Right ventricle myocardium inferior (tissue), 1 donor: ENCODE measurements at regions not wholly inside any gene's neighbourhood (a gene's known extent, or its start where the extent isn't known, plus 50 kb on each side); places are given as distances from the start of the nearest gene placed in this dataset.

Source experiments
- ATAC-seq: fragments of 200-7000 bp; cut with Tn5 transposase; one replicate; pipeline ENCODE4 v1.9.1; 2020; ENCODE audit warnings: mild to moderate bottlenecking, moderate library complexity
- DNase-seq: peaks from one replicate; pipeline ENCODE4 v3.0.0; 2021; ENCODE audit errors: missing footprints
- intact Hi-C: fragments of 100-400 bp; cut with DNase I; formaldehyde crosslinking; loops from one replicate; pipeline ENCODE4 v1.11.0; 2022
- donor health status: DM: no; HTN: yes; CAD: no; lungs with severe emphysema.

DNA sequence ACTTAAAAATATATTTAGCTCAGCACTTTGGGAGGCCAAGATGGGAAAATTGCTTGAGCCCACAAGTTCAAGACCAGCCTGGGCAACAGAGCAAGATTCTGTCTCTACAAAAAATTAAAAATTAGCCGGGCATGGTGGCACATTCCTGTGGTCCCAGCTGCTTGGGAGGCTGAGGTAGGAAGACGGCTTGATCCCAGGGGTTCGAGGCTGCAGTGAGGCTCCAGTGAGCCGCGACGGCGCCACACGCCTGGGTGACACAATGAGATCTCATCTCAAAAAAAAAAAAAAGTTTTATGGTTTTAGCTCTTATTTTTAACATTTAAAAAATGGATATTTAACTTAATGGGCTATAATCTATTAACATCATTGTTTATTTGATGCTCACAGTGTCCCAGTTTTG is 97.2 kb upstream of the RIPOR2 start:
- intact Hi-C loops: no loop called here
- DNase-seq (no peak), ATAC-seq (no peak)

DNA sequence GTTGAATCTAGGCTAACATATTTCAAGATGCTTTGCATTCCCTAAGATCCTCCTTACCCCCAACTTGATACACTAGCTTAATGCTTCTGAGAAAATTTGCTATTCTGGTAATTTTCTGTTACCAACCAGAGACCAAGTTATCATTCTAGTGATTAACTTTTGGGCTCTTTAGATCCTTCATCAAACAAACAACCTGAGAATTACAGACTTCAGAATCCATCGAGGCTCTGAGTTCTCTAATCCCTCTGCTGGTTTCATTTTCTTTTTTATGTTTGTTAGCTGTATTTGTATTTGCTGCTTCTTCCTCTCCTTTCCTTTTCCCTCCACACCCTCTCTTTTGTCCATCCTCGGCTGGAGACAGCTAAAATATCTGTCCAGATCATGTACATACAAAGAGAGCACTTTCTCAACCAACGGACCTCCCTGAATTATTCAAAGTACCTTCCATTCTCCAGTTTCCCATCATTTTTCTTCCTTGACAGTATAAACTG is 98.7 kb upstream of the RIPOR2 start:
- DNase-seq (no peak), ATAC-seq (no peak)
- intact Hi-C loops: no loop called here

DNA sequence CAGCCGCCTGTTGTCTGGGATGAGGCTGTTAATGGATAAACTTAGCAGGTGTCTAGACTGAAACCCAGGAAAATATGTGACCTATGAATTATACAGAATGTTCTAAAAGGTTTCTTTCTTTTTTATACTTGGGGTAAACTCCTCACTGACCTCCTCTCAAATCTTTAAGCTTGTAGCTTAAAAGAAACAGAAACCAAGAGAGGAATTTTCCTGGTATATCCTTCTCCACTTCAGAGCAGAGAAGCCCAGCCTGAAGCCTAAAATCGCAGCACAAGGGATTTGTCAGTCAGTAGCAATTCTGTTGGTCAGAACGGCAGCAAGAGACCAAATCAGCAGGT is 99.4 kb upstream of the RIPOR2 start:
- no peak for DNase-seq
- no peak for ATAC-seq
- intact Hi-C loops: no loop called here

DNA sequence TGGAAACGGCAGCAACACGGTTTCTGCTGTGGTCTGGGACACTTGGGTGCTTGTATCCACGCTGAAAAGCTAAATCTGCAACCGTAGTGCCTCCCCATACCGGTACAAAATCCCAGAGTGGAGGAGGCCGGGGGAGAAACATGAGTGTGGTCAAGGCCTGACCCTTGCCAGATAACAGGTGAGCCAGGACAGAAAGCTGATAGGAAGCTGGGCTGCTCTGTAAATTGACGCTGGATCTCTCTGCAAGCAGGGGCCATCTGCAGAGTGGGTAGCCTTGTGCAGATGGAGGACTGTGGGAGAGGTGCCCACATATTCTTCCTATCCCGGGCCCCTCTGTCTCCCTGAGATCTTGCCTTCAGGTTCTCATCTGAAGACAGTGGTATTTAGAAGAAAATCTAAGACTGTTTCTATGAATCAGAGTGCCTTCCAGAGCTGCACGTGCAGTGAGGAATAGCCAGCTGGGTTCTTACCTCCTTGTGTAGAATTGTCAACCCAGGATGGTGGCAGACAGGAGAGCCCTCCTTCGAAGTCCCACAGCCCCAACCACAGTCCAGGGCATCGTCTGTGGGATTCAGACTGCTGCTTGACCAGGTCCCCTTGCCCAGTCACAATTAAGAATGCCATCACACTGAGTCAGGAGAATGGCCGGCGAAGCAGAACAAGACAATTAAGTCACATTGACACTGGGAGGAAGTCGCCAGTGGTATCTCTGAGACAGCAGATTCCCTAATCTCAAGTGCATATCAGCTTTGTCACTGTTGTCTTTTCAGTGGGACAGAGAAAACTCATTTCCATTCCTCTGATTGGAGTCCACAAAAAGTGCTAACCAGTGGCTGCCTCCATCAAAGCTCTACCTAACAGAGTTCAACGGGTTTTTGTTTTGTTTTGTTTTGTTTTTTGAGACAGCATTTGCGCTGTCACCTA is 100.0 kb upstream of the RIPOR2 start:
- DNase-seq (no peak), ATAC-seq (peak; percentile 20)
- intact Hi-C loops: no loop called here

DNA sequence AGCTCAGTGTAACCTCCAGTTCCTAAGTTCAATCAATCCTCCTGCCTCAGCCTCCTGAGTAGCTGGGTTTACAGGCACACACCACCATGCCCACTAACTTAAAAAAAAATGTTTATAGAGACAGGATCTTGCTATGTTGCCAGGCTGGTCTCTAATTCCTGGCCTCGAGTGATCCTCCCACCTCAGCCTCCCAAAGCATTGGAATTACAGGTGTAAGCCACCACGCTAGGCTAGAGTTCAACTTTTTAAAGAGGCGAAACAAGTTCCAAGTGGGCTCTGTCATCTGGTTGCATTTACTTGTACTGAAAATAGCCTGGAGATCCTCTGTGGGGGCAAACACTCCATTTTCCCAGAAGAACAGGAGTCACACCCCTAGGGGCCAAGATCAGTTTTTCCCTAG is 100.7 kb upstream of the RIPOR2 start:
- ATAC-seq (no peak), DNase-seq (no peak)
- intact Hi-C loops: no loop called here

DNA sequence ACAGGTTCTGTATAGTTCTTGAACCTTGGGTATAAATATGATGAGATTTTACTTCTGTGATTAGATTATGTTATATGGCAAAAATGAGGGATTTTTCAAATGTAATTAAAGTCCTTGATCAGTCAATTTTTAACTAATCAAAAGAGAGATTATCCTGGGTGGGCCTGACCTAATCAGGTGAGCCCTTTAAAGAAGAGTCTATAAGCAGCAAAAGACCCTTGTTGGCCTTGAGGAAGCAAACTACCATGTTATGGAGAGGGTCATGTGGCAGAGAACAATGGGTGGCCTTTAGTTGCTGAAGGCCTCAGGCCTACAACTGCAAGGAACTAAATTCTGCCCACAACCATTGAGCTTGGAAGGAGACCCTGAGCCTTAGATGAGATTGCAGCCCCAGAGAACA is 102.5 kb upstream of the RIPOR2 start:
- DNase-seq: no peak
- ATAC-seq: no peak
- intact Hi-C loops: no loop called here

DNA sequence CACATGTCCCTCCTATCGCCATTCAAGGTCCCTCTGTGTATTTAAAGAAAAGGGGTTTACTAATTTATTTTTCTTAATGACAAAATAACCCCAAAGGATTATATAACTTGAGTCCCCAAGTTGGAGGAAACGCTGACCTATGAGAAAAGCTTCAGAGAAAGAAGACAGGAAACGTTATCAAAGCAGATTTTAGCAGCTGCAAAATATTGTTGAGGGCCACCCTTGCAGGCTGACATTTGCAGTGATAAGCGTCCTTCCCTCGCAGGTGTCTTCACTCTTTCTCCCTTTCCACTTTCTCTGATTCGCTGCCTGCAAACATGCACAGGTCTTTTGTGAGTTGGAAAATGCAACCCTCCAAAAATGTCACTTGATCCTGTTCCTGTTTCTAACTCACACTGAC is 103.2 kb upstream of the RIPOR2 start:
- ATAC-seq (no peak), DNase-seq (no peak)
- intact Hi-C loops: no loop called here

DNA sequence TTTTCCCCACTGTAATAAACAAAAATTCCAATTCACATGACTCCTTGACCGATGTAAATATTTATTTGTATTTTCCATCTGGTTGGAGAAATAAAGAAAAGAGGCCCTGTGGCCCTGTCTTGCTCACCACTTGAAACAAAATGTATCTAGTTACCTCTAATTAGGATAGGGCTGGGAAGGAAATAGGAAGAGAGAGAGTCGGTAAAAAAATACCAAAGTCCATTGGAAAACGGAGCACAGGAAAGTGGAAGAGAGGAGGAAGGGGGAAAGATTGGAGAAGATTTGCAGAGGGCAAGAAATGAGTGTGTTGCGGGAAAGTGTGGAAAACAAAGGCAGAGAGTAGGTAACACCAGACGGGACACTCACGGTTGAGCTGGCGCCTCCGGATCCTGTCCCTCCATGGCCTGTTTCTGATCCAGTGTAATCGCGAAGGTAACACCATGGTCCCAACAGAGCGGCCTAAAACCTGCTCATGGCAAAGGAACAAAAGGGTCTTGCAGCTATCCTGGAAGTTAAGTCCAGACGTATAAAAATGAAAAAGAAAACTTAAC is 105.8 kb upstream of the RIPOR2 start:
- no peak for ATAC-seq

DNA sequence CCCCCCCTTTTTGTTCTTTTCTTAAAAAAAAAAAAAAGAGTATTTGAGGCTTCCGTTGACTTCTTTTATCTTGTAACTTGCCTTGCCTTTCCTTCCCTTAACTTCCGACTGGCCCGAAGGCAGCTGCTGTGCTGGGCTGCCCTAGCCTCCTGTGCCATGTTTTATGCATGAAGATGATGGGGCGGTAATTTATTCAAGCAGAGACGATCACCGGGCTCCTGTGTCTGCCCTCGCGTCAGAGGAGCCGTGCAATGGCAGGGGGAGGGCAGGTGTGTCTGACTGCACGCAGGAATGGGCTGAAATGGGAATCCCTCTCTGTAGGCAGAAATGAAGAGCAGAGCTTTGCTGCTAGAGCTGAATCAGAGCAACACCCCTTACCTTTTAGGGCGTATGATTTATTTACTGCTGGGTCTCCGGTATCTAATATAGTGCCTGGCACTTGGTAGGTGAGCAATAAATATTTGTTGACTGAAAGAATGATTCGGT is 106.3 kb upstream of the RIPOR2 start:
- DNase-seq (no peak), ATAC-seq (no peak)
- intact Hi-C loops: no loop called here

More for the DNA sequence above, 105.8 kb upstream of the RIPOR2 start:
- intact Hi-C loops: no loop called here
- no peak for DNase-seq

DNA sequence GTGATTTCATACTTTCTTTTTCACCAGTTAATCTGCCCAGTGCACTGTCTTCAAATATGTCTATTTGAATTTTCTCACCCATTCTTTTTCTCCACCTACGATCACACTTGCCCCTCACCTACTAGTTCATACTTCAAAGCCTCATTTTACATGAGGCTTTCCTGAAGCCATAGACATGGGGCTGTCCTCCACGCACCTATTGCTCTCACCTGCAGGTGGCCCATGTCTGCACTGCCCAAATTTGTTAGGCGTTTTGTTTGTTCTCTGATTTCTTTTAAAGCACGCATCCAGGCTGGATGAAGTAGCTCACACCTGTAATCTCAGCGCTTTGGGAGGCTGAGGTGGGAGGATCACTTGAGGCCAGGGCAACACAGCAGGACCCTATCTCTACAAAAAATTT is 106.8 kb upstream of the RIPOR2 start:
- intact Hi-C loops: no loop called here
- DNase-seq (no peak), ATAC-seq (no peak)

DNA sequence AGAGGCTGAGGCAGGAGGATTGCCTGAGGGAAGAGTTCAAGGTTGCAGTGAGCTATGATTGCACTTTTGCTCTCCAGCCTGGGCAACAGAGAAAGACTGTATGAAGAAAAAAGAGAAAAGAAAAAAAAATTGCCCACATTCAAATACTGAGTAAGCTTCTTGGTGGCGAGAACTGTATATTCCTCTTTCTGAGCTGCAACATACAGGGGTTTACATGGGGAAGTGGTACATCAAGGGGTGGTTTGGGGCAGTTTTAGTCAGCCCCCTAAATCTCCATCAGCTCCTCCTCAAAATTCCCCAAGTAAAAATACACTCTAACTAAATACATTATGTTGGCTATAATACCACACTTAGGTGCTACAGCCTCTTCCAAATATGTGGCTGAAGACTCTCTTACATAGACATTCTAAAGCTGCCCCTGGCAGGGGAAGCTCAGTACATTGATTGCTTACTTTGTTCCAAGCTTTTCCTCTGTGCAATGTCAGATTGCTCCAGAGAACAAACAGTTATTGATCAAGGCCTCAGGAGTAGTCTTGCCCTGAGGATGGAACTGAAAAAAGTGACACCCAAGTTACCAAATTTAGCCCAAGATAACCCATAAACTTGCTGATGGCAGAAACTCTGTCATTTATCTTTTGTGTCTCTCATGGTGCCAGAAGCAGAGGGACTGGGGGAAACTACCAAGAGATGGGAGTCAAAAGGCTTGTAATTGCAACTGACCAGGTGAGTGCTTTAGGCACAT is 107.4 kb upstream of the RIPOR2 start:
- DNase-seq (no peak), ATAC-seq (no peak)
- intact Hi-C loops: no loop called here

DNA sequence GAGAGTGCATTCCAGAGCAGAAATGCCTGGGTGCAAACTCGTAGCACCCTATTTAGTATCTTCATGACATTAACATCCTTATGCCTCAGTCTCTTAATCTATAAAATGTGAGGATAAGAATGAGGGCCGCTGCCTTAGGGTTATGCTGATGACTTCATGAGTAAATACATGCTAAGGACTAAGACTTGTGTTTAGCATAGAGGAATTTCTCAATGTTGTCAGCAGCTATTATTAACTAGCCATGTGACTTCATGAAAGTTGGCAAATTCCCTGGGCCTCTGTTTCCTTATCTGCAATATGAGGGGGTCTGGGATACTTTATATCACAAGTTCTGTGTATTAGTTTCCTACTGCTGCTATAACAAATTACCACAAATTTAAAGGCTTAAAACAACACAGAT is 108.1 kb upstream of the RIPOR2 start:
- no peak for DNase-seq
- intact Hi-C loops: no loop called here
- no peak for ATAC-seq

DNA sequence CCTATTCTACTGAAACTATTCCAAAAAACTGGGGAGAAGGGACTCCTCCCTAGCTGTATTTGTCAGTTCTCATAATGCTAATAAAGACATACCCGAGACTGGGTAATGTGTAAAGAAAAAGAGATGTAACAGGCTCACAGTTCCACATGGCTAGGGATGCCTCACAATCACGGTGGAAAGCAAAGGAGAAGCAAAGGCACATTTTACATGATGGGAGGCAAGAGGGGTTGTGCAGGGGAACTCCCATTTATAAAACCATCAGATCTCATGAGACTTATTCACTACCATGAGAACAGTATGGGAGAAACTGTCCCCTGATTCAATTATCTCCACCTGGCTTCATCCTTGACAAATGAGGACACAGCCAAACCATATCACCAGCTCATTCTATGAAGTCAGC is 111.2 kb upstream of the RIPOR2 start:
- no peak for DNase-seq
- intact Hi-C loops: no loop called here
- ATAC-seq: no peak

DNA sequence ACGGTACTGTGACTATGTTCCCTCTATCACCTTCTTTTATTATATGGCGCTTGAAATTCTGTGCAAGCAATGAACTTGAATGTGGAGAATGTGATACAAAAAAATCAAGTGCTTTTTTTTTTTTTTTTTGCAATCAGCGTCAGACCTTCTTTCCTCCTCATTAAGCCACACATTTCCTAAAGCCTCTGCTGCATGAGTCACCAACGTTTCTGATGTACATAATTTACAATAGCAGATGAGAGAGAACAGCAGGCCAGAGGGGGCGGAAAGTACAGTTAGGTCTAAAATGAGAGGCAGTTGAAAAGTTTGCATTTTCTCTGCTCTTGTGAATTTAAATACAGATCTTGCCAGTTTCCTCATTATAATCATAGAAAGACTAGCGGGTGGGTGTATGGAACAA is 114.6 kb upstream of the RIPOR2 start:
- DNase-seq: no peak
- ATAC-seq: no peak
- intact Hi-C loops: no loop called here

DNA sequence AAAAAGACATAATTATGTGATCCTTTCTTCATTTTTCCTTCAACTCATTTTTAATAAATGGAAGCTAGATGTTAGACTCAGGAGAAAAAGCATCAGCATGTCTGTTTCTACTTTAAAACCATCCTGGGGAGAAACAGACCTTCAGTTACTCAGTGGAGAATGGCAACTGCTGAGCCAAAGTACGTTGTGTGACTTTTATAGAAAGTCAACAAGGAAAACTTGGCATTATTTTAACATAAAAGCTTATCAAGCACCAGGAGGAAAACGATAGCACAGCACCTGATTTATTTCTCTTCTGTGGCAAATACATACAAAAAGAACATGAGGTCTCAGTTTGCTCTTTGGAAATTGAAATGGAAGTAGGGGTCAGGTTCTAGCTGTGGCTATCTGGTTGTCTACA is 115.3 kb upstream of the RIPOR2 start:
- DNase-seq (no peak), ATAC-seq (no peak)
- intact Hi-C loops: no loop called here

DNA sequence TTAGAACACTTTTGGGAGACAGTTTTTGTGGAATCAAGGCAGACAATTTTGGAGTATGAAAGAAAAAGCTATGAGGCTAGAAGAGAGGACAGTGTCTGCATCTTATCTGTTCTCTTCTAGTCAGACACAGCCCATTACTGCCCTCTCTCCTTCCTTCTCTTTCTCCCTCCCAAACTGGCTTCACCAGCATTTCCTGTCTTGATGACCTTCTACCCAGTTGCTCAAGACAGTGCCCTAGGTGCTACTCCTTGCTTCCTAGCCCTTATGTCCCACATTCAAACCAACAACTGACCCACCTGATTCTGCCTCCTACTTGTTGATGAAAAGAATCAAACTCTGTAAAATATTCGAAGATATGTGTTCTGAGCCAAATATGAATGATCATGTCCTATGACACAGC is 116.4 kb upstream of the RIPOR2 start:
- intact Hi-C loops: no loop called here
- DNase-seq (no peak), ATAC-seq (no peak)

DNA sequence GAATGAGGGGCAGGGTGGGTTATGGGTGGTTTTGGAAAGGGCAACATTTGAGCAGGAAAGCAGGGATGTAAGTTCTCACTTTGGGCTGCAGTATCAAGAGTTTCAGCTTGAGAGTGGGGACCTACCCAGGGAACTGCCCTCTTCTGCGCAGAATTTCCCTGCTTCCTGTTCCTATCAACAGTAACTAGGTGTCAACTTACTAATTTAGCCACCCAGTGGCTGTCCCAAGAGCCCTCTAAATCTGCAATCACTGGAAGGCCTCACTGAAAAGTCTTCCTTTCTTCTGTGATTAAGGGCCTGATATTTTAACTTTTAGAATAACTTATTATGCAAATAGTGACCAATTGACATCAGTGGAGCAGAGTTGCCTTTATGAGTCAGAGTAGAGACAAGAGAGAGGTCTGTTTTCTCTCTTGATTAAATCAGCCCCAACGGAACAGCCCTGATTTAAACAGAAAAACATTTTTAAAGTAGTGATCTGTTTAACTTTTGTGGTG is 118.2 kb upstream of the RIPOR2 start:
- intact Hi-C loops: no loop called here
- ATAC-seq: no peak
- no peak for DNase-seq

DNA sequence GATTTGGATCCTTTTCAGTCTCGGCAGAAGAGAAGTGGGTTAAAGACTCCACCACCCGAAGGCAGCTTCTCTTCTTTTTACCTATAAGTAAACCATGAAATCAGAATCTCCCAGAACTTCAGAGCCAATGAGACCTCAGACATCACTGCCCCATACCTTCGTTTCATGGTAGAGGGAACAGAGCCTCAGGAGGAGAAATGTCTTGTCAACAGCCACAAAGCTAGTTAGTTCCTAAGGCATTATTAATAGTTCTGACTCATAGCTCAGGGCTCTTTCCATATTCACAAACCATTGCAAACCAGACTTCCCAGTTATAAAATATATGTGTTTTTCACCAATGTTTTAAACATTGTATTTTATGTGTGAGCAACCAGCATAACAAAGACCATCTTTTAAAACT is 118.7 kb upstream of the RIPOR2 start:
- no peak for DNase-seq
- no peak for ATAC-seq
- intact Hi-C loops: no loop called here

DNA sequence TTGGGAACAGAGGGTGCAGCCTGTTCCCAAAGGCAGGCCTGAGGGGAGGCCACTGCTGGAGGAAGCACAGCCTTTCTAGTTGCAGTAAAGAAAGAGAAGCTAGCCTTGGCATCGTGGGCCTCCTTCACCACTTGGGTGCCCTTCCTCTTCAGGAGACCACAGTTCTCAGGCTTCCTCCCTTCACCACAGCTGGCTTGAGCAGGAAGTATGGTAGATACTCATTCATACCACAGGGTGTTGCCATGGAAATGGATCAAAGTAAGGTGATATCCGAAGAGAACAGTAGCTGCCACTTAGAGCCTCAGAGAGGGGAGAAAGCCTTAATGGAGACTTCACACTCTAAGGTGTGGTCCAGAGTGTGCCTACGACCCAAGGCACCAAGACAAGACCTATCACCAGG is 120.4 kb upstream of the RIPOR2 start:
- intact Hi-C loops: no loop called here

More for the DNA sequence above, 120.4 kb upstream of the RIPOR2 start:
- no peak for DNase-seq
- ATAC-seq: peak; percentile 13
